ENCODE measurements at regions not wholly inside any gene's neighbourhood (a gene's known extent, or its start where the extent isn't known, plus 50 kb on each side); places are given as distances from the start of the nearest gene placed in this dataset.

DNA sequence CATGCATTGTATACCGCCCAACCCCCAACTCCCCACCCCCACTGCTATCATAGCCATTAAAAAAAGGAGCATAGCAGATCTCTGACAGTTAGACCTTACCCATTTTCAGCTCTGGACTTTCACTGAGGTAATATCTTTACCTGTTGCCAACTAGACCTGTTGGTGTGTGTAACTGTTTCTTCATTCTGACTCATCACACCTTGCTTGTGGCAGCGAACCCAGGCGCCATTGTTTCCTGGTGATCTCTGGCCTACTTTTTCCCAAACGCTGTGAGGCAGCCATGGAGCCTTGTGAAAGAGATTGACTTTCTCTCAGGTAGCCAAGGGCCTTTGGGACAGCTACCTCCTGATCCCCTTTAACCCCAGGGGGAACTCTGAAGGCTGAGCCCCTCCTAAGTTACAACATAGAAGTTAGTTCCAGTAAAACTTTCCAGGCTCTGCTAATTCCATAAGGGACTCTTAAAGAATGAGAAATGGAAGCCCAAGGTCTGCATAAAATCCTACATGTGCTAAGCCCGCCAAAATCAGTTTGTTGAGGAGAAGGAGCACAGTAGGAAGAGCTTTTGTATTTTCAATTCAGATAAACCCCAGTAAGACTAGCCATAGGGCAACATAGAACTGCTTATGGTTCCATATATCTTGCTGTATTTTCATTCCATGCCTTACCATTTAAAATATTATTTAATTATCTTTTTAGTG, 196.1 kb upstream of the CAMK1G start:
- no peaks in the 10 kb centered on the region for H4K20me1 ChIP-seq (ENCODE audit: insufficient read depth)
- peak overlapping the region; percentile 48 for H3K4me2 ChIP-seq
- ChIA-PET POLR2A (ENCODE audit: unreplicated experiment) (interaction anchor here (0.6 to 1.7 kb wide), 3 partner anchors 12 to 41 kb away, joined by 8 to 9 read pairs (median 9); no protein-coding TSS in a partner anchor), CTCF (interaction anchor here (1.3 kb wide), 1 partner anchor 29 kb away, joined by 4 read pairs; no protein-coding TSS in a partner anchor)
- H3K27ac ChIP-seq: peak overlapping the region; percentile 96
- H3K4me1 ChIP-seq (replicated peaks; ENCODE audit: insufficient read depth): peaks cover 90% of the 10 kb centered on the region
- H3K9me3 ChIP-seq (ENCODE audit: insufficient read depth, low read depth): peaks cover 11% of the 10 kb centered on the region; the same call in 1 of the 2 replicates
- H3F3A ChIP-seq (ENCODE audit: insufficient read depth, low read depth): peaks cover 50% of the 10 kb centered on the region
- TF ChIP-seq, protein P1, sequence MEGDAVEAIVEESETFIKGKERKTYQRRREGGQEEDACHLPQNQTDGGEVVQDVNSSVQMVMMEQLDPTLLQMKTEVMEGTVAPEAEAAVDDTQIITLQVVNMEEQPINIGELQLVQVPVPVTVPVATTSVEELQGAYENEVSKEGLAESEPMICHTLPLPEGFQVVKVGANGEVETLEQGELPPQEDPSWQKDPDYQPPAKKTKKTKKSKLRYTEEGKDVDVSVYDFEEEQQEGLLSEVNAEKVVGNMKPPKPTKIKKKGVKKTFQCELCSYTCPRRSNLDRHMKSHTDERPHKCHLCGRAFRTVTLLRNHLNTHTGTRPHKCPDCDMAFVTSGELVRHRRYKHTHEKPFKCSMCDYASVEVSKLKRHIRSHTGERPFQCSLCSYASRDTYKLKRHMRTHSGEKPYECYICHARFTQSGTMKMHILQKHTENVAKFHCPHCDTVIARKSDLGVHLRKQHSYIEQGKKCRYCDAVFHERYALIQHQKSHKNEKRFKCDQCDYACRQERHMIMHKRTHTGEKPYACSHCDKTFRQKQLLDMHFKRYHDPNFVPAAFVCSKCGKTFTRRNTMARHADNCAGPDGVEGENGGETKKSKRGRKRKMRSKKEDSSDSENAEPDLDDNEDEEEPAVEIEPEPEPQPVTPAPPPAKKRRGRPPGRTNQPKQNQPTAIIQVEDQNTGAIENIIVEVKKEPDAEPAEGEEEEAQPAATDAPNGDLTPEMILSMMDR (conservative IDR thresholded peaks at IDR 0.05): no peak
- no peak for TF ChIP-seq EZH2 (IDR thresholded peaks at IDR 0.05; ENCODE audit: low read depth)
- no peaks in the 10 kb centered on the region for H3K36me3 ChIP-seq (ENCODE audit: low read depth)
- no peak overlapping the region for H2AFZ ChIP-seq
- H3K4me3 ChIP-seq: peak overlapping the region; percentile 21; the same call in 1 of the 2 replicates
- BruUV-seq (replicated peaks): no TSS peak
- intact Hi-C loops (cut with micrococcal nuclease; ENCODE audit: unreplicated experiment): no loop called here
- no peaks in the 10 kb centered on the region for H3K79me2 ChIP-seq (ENCODE audit: low read depth)
- no peaks in the 10 kb centered on the region for H3K9me2 ChIP-seq (ENCODE audit: insufficient read depth)
- DNase-seq: peak; percentile 62 to 89
- H3K27me3 ChIP-seq (ENCODE audit: insufficient read depth, low read depth): no peaks in the 10 kb centered on the region

DNA sequence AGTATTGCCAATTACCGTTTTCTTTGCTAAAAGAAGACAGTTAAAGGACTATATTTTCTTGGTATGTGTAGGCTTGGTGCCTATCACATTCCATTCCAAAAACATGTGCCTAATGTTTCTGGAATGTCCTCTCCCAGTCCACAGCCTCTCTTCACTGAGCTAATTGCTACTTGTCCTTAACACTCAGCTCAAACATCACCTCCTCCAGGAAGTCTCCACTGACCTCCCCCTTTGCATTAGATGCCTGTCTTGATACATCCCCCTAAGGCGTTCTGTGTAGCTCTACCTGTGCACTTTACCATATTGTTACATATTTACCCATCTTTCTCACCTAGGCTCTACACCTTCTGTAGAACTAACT, 195.6 kb upstream of the CAMK1G start:
- H3F3A ChIP-seq (ENCODE audit: insufficient read depth, low read depth): peaks cover 45% of the 10 kb centered on the region
- H3K27me3 ChIP-seq (ENCODE audit: insufficient read depth, low read depth): no peaks in the 10 kb centered on the region
- no peaks in the 10 kb centered on the region for H3K36me3 ChIP-seq (ENCODE audit: low read depth)
- BruUV-seq (replicated peaks): no TSS peak
- no peaks in the 10 kb centered on the region for H3K9me2 ChIP-seq (ENCODE audit: insufficient read depth)
- H3K79me2 ChIP-seq (ENCODE audit: low read depth): no peaks in the 10 kb centered on the region
- no peaks in the 10 kb centered on the region for H4K20me1 ChIP-seq (ENCODE audit: insufficient read depth)
- peaks cover 11% of the 10 kb centered on the region; the same call in 1 of the 2 replicates for H3K9me3 ChIP-seq (ENCODE audit: insufficient read depth, low read depth)
- CTCF ChIA-PET: interaction anchor here (1.3 kb wide), 1 partner anchor 29 kb away, joined by 4 read pairs; no protein-coding TSS in a partner anchor
- H3K4me1 ChIP-seq (replicated peaks; ENCODE audit: insufficient read depth): peaks cover 85% of the 10 kb centered on the region
- intact Hi-C loops (cut with micrococcal nuclease; ENCODE audit: unreplicated experiment): no loop called here
- peak in 1 of 2 experiments; percentile 73 for DNase-seq
- H3K27ac ChIP-seq: peak overlapping the region; percentile 96
- H3K4me3 ChIP-seq: no peak overlapping the region
- no peak overlapping the region for H2AFZ ChIP-seq
- H3K4me2 ChIP-seq: peak overlapping the region; percentile 48
- TF ChIP-seq EZH2 (IDR thresholded peaks at IDR 0.05; ENCODE audit: low read depth): no peak
- TF ChIP-seq, protein P1 (conservative IDR thresholded peaks at IDR 0.05): no peak
- POLR2A ChIA-PET (ENCODE audit: unreplicated experiment): interaction anchor here (1.7 kb wide), 1 partner anchor 40 kb away, joined by 9 read pairs; no protein-coding TSS in a partner anchor

DNA sequence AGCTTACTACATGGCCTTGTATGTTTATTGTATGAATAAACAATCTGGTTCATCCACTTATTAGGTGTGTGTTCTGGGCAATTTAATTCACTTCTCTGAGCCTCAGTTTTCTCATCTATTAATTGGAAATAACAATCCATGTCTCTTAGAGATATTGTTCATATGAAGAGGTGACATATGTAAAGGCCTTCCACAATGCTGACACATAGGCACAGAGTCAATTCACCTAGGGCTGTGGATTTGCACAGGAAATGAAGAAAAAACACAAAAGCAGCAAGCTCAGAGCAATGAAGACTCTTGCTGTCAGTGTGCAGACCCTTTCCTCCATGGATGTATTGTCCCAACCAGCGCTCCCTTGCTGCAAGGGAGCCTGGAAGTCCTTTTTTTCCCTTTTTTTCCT, 195.2 kb upstream of the CAMK1G start:
- intact Hi-C loops (cut with micrococcal nuclease; ENCODE audit: unreplicated experiment): no loop called here
- TF ChIP-seq EZH2 (IDR thresholded peaks at IDR 0.05; ENCODE audit: low read depth): no peak
- TF ChIP-seq, protein P1 (conservative IDR thresholded peaks at IDR 0.05): no peak
- H3K9me3 ChIP-seq (ENCODE audit: insufficient read depth, low read depth): peaks cover 11% of the 10 kb centered on the region; the same call in 1 of the 2 replicates
- BruUV-seq (replicated peaks): no TSS peak
- peaks cover 81% of the 10 kb centered on the region for H3K4me1 ChIP-seq (replicated peaks; ENCODE audit: insufficient read depth)
- H4K20me1 ChIP-seq (ENCODE audit: insufficient read depth): no peaks in the 10 kb centered on the region
- H3K4me3 ChIP-seq: no peak overlapping the region
- no peaks in the 10 kb centered on the region for H3K27me3 ChIP-seq (ENCODE audit: insufficient read depth, low read depth)
- H3K36me3 ChIP-seq (ENCODE audit: low read depth): no peaks in the 10 kb centered on the region
- peak overlapping the region; percentile 96 for H3K27ac ChIP-seq
- ChIA-PET CTCF (no interaction called here), POLR2A (ENCODE audit: unreplicated experiment) (interaction anchor here (1.7 kb wide), 1 partner anchor 40 kb away, joined by 9 read pairs; no protein-coding TSS in a partner anchor)
- H3K79me2 ChIP-seq (ENCODE audit: low read depth): no peaks in the 10 kb centered on the region
- no peak for DNase-seq
- H3K4me2 ChIP-seq: peak overlapping the region; percentile 48
- no peaks in the 10 kb centered on the region for H3K9me2 ChIP-seq (ENCODE audit: insufficient read depth)
- no peak overlapping the region for H2AFZ ChIP-seq
- H3F3A ChIP-seq (ENCODE audit: insufficient read depth, low read depth): peaks cover 41% of the 10 kb centered on the region

All from PC-9 (cell line).